GM18951 (cell line): ENCODE measurements at regions not wholly inside any gene's neighbourhood (a gene's known extent, or its start where the extent isn't known, plus 50 kb on each side); places are given as distances from the start of the nearest gene placed in this dataset.

Experiments
- POLR2A ChIP-seq: IDR thresholded peaks from 4 replicates; pipeline ENCODE4 v1.6.1; 2011; ENCODE audit warnings: mild to moderate bottlenecking; ENCODE audit not compliant: insufficient read length, insufficient read depth; ENCODE audit errors: extremely low read depth
- in situ Hi-C: fragments of 300-500 bp; cut with MboI; formaldehyde crosslinking; loops from one replicate; pipeline ENCODE4 v1.12.0; 2022; ENCODE audit warnings: low sequenced_read_pairs, mixed read lengths, inconsistent platforms; ENCODE audit not compliant: unreplicated experiment

DNA sequence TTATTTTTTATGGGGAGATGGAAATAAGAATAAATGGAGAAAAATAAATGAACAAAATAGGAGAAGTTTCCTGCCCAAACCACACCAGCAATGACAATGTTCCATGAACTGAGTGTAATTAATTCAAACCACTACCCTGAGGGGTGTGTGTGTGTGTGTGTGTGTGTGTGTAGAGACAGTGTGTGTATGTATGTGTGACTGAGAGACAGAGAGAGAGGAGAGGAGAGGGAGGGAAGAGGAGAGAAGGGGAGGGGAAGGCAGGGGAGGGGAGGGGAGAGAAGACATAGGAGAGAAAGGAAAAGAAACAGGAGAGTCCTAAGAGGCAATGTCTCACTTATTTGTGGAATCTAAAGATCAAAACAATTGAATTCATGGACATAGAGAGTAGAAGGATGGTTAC is 65.0 kb upstream of the POU2AF1 start:
- in situ Hi-C loops = loop anchor here (25.0 kb wide), 1 partner anchor 982 kb away; no protein-coding TSS in a partner anchor

DNA sequence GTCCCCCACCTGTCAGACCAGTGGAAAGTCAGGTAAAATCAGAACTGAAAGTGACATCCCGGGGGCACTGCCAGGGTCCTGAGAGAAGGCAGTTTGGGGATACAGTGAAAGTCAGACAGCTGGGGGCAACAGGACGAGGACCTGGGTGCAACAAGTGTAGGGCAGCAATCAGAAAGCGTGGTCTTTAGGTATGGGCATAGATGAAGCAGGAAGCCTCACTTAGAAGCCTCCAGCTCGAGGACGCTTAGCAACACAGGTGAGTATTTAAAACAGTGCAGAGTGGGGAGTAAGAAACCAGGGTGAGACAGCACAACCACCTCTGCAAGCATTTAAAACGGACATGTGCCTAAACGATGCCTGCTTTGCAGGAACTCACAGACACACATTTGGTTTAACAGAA is 64.6 kb upstream of the POU2AF1 start:
- in situ Hi-C loops = loop anchor here (25.0 kb wide), 1 partner anchor 981 kb away; no protein-coding TSS in a partner anchor
- TF ChIP-seq POLR2A = no peak

More for the DNA sequence above, 65.0 kb upstream of the POU2AF1 start:
- TF ChIP-seq POLR2A = no peak

DNA sequence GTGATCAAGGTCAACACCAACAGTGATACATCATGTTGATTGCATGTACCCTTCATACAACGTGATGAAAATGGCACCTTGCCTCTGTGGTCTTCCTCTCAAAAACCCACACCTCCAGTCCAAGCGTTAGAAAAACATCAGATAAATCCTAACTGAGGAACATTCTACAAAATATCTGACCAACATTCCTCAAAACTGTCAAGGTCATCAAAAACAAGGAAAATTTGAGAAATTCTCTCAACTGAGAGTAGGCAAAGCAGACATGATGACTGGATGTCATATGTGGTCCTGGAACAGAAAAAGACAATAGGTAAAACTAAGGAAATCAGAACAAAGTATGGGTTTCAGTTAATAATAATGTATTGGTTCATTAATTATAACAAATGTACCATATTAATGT is 64.0 kb upstream of the POU2AF1 start:
- no peak for TF ChIP-seq POLR2A
- in situ Hi-C loops = loop anchor here (25.0 kb wide), 1 partner anchor 981 kb away; no protein-coding TSS in a partner anchor

DNA sequence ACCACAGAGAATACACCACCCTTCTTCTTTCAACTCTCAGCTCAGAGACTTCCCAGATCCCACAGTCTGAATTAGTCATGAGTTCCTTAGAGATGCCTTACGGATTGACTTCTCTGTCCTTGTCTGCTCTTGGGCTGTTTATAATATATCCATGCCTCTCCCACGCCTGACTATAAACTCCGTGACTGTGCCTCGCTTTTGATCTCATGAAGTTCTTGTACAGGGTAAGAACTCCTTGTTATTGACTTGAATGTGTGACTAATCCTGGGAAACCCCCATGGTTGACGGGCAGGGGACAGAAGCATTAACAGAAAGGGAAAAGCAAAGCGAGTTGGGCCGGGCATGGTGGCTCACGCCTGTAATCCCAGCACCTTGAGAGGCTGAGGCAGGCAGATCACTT is 62.4 kb upstream of the POU2AF1 start:
- TF ChIP-seq POLR2A = no peak
- in situ Hi-C loops = loop anchor here (25.0 kb wide), 1 partner anchor 979 kb away; no protein-coding TSS in a partner anchor

DNA sequence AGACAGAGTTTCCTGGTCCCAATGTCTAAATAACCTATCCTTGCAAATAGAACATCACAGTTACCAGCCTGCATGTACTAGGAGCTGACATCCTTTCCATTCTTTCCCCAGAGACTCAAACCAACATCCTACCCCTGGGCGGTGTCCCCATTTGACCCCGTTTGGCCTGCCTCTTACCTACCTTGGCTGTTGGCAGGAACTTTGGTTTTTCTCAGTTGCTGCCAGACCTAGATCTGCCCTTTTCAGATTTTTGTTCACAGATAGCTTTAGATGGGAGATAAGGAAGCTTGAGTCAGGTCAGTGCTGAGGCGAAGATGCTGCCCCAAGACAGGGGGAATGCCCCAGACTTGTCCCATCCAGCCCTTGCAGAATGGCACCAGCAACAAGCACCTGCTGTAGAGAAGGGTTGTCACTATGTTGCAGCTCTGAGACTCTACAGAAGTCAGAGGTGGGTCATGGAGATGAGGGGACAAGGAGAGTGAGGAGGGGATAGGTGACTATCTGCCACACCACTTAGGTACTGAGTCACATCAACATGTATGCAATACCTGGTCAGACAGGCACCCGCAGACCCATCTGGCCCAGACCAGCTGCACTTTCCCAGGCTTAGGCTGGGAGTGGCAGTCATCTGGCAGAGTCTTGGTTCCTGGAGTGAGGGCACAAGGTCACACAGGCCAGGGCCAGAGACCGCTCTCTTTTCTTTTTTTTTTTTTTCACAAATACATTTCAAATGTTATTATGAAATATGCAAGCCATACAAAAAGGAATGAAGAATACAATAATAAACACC is 61.5 kb upstream of the POU2AF1 start:
- no peak for TF ChIP-seq POLR2A
- in situ Hi-C loops = loop anchor here (25.0 kb wide), 1 partner anchor 978 kb away; no protein-coding TSS in a partner anchor

DNA sequence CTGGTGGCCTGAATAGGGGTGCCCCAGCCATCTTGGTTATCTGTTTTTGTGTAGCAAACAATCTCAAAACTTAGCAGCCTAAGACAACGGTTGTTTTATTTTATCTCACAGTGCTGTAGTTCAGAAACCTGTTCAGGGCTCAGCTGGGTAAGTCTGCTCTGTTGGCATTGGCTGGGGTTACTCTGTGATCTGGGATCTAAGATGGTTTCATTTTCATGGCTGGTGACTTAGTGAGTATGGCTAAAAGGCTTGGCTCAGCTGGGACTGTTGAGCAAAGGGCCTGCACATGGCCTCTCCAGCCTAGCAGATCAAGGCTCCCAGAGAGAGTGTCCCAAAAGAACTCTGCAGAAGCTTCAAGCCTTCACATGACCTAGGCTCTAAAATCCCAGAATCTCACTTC is 60.8 kb upstream of the POU2AF1 start:
- no peak for TF ChIP-seq POLR2A
- in situ Hi-C loops = loop anchor here (25.0 kb wide), 1 partner anchor 978 kb away; no protein-coding TSS in a partner anchor

DNA sequence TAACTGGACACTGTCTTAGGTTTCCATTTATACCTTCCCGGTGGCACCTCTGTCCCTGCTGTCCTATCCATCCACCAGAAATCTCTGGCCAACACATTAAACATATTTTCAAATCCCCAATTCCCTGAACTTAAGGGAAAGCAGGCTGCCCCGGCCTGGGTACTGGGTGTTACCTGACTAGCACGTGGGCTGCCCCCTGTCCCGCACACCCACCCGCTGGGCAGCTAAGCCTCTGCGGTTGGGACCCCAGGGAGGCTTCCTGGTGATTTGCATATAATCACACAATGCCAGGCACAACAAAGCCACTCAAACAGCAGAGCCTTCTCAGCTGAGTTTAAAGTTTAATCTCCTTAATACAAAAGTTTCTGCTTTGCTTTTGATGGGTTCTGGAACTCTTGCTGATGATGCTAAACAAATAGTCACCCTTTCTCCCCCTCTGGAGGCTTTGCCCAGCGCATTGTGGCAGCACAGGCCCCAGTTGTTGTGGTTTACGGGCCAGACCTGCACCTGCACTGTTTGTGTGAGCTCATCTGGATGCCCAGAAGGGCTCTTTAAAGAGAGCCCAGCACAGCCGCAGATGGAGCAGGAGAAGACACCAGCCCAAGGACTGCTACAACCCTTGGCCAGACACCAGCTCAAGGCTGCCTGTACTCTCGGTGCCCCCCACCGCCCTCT is 59.9 kb upstream of the POU2AF1 start:
- in situ Hi-C loops = loop anchor here (25.0 kb wide), 1 partner anchor 977 kb away; no protein-coding TSS in a partner anchor

DNA sequence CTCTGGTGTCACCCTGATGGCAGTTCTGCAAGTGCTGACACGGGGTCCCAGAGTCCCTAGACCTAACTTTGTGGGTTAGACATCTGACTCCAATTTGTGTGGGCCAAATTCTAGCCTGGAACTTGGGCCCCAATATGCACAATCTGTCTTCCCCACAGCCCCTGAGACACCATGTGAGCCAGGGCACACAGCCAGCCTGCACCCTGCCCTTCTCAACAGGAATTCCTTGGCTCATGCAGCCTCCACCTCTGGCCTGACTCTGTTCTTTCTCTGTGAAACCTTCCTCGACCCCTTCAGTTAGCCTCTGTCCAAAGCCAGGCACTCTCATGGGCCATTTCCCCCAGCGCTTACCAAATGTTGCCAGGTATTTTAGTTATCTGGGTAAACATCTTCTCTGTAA is 59.1 kb upstream of the POU2AF1 start:
- no peak for TF ChIP-seq POLR2A
- in situ Hi-C loops = loop anchor here (25.0 kb wide), 1 partner anchor 976 kb away; no protein-coding TSS in a partner anchor

More for the DNA sequence above, 59.9 kb upstream of the POU2AF1 start:
- TF ChIP-seq POLR2A = no peak

DNA sequence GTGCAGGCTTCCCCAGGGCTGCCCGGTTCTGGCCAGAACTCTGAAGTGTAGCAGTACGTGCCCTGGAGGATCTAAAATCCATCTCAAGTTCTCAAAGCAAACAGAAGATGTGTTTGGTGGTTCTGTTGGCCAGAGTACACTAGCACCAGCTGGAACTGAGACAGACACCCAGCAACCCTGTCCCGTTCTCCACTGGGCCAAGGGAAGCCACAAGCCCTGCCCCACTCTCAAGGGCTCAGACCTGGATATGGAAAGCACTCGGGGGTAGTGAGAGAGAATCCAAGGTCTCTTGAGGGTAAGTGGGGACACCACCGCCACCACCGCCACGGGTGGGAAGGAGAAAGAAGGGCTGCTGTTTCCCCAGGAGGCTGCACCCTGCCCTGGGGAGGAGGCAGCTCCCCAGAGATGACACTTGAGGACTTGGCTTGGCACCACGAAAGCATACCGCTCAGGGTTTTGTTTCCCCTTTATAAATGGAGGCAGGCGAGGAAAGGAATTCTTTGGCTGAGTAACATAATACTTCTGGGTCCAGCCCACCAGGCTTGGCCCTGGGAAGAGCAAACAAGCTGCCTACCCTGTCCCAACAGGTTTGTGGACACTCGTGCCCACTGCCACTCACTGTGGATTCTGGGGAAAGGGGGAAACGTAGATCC is 56.1 kb upstream of the POU2AF1 start:
- in situ Hi-C loops = loop anchor here (25.0 kb wide), 1 partner anchor 973 kb away; no protein-coding TSS in a partner anchor
- TF ChIP-seq POLR2A = no peak

DNA sequence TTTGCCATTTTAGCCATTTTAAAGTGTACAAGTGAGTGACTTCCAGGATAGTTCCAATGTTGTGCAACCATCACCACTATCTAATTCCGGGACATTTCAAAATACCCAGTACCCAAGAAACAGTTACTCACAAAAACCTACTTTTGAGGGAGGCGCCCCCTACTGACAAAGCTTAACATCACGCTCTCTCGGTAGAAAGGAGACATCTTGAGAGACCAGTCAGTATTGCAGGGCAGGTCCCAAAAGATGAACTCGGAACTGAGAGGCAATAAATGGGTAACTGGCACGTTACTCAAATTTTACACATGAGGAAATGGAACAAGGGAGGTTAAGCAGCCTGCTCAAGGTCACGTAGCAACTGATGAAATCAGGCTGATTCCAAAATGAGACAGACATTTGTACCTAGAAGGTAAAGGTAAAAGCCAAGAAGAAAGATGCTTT is 50.0 kb upstream of the POU2AF1 start:
- in situ Hi-C loops = loop anchor here (25.0 kb wide), 1 partner anchor 967 kb away; no protein-coding TSS in a partner anchor
- TF ChIP-seq POLR2A = no peak
